HG02571 (cell line): ENCODE measurements at regions not wholly inside any gene's neighbourhood (a gene's known extent, or its start where the extent isn't known, plus 50 kb on each side); places are given as distances from the start of the nearest gene placed in this dataset.
"Not testable (repeated sequence)": the region's sequence is repeated elsewhere in the genome, so short reads cannot be mapped to it uniquely, and the experiment has no call there.

Experiments used
- ATAC-seq: cut with Tn5 transposase; IDR thresholded peaks from one replicate; pipeline ENCODE4 v1.9.1; 2021; ENCODE audit warnings: mild to moderate bottlenecking, moderate library complexity; ENCODE audit not compliant: unreplicated experiment

DNA sequence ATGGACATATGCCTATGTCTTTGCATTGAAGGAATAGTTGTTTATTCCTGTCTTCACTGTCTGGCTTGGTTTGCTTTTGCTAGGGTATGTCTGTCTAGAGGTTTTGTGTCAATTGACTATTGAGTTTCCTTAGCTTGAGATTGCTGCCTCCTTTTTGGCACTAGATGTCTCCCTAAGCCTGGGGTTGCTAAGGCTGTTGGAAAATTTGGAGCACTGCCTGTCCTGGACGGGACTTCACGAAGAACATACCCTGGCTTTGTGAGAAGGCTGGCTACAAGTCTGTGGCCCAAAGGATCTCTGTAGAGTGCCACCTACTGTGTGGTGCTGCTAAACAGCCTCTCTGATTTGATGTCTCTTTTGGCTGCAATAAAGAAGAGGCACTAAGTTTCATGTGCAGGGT is 183.8 kb upstream of the NUDT10 start:
- ATAC-seq = no peak

DNA sequence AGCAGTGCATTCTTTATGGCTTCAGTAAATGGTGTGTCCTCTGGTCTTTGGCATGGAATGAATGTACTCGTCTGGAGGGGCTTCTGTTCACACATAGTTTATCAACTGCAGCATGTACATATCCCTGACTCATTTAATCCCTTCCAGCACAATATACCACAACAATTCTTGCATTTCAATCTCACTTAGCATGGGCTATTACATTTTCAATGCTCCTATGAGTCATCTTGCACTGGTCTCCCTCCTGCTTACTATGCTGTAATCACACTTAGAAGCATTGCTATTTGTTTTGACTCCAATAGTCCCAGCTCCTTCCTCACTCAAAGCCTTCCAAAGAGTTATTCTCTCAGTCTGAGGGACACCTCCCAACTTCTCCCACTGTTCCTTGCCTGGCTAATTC is 180.9 kb upstream of the NUDT10 start:
- ATAC-seq = no peak

DNA sequence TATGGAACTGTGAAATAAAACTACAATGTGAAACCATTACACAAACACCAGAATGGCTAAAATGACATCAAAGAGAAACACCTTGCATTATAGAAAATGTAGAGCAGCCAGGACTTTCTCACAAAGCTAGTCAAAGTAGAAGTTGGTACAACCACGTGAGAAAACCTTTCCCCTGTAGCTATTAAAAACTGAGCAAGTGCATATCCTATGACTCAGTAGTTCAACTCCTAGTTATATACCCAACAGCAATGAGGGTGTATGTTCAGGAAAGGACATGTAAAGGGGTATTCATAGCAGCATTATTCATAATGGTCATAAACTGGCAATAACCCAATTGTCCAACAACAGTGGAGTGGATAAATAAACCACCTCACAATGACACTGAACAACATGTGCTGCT is 177.5 kb upstream of the NUDT10 start:
- ATAC-seq = no peak

DNA sequence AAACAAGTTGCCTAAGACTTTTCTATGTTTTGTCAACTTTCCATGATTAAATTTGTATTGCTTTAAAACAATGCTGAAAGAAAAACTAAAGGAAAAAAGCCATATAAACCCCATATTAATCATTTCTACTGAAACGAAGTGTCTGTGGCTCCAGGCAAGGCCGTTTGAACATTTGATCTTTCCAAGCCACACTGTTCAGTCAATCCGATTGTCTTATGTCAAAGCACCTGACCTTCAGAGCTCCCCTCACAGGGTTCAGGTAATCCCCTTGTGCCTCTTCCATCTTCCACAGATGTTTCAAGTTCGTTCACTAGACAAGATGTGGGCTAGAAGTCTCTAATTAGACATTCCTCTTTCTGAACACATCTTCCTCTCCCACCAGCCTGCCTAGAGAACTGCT is 177.1 kb upstream of the NUDT10 start:
- ATAC-seq = no peak

DNA sequence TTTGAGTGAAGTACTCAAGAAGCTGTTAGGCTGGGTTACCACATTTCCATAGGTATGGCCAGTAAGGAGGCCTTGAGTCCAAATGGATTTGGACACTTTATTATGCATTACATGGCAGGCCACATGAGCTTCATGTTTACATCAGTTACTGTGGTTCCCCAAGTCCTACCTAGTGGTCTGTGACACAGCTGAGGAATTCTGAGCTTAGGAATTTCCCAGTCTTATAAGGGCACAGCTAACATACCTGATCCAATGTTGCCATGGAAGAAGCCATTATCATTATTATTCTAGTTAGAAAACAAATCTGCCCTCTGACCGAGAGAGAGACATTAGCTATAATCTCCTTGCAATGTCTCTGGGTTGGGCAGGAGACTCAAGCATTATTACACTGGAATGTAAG is 174.4 kb upstream of the NUDT10 start:
- ATAC-seq = no peak

DNA sequence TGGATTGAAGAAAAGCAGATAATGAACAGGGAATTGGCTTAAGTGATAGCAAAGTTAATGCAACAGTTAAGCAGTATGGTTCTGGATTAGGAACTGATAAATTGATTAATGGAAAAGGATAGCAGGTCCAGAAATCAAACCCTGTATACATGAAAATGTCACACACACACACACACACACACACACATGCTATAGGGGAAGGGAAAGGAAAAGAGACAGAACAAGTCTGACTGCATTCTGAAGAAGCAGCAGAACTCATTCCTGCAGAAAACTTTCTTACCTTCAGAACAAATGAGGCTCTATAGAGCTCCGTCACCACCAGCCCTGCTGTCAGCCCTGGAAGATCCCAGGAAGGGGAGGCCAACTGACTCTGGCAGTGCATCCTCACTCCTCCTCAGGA is 173.2 kb upstream of the NUDT10 start:
- not testable (repeated sequence) for ATAC-seq

DNA sequence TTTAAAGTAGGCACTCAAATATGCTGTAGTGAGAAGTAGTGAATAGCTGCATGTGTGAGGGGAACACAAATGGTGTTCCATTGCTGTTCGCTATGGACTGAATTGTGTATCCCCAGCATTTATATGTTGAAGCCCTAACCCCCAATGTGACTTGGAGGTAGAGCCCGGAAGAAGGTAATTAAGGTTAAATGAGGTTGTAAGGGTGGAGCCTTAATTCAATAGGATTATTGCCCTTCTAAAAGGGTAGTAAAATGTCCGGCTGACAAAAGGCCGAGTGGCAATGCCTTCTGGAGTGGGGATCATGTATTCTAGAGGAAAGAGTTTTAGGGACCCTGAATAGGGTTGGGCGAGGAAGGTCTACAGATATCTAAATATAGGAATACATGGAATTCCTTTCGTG is 168.9 kb upstream of the NUDT10 start:
- no peak for ATAC-seq

DNA sequence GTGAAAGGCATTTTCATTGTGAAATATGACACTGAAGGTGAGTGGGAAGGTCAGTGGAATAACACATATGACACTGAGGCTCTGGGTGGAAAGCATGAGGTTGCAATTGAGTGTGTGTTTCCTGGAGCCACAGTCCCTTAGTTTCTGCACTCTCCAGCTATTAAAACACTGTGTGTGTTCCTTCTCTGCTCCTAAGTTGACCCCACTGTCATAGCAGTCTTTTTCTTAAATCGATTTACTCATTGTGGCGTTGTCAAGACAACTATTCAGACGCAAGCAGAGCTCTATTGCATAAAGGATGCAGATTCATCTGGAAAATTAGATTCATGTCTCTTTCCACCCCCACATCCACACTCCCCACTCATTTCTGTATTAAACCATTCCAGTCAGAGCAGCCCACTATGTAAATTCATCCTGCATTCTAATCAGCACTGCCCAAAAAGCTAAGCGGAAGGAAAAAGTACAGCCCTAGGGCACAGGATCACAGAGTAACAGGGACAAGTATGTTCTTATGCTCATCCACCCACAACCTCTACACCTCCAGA is 154.2 kb upstream of the NUDT10 start:
- not testable (repeated sequence) for ATAC-seq

DNA sequence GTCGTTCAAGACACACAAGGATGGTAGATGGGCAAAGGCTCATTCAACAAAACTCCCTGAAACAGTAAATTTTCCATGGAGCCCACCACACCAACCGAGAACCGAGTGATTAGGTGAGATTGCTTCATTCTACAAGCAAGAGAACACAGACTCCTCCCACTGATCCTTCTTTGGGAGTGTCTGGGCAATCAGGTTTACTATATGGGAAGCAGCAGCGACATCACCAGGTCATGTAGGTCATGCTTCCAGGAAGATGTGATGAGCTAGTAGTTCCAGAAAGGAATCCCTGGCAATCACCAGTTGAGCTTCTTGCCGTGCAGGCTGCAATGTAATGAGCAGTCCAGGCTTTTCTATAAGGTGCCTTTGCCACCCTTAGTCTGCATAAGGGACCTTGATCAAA is 152.8 kb upstream of the NUDT10 start:
- ATAC-seq = not testable (repeated sequence)

DNA sequence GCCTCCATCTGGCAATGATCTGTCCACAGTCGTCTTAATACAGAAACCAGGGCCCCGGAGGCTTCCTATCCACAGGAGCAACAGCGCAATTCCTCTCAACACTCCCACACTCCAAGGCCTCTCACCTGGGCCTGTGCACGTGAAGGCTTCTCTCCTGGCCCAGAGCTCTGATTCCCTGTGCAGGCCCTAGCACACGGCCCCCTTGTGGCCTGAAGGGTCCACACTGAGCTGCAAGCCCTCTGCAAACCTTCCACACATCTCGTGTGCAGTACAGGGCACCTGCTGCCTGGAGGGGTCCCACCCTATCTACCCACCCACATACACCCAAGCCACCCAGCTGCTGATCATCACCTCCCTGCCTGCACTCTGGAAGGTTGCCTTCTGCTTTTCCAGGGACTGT is 150.1 kb upstream of the NUDT10 start:
- no peak for ATAC-seq

DNA sequence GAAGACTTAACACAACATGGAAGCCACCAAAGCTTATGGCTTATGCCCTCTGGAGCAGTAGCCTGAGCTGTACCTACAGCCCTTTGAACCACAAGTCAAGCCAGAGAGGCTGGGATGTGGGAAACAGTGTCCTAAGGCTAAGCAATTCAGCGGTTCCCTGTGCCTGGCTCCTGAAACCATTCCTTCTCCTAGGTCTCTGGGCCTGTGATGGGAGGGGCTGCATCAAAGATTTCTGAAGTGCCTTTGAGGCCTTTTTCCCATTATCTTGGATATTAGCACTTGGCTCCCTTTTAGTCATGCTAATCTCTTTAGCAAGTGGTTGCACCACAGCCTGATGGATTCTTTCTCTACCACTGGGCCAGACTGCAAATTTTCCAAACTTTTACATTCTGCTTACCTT is 140.5 kb upstream of the NUDT10 start:
- no peak for ATAC-seq

DNA sequence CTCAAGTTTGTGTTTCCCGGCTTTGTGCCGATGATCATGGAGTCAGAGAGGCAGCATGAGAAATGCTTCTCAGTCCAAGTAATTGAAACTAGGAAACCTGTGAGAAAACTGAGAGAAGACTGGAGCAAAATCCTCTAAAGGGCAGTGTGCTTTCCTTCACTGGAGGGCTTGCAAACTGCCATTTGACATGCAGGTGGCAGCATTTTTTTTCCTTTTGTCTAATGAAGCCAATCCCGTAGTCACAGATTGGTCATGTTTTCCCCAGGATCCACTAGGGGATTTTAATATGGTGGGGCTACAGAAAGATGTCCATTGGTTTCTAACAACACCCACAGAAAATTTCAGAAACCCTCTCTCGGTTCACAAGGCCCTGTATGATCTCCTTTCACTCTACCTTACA is 117.4 kb upstream of the NUDT10 start:
- ATAC-seq = no peak

DNA sequence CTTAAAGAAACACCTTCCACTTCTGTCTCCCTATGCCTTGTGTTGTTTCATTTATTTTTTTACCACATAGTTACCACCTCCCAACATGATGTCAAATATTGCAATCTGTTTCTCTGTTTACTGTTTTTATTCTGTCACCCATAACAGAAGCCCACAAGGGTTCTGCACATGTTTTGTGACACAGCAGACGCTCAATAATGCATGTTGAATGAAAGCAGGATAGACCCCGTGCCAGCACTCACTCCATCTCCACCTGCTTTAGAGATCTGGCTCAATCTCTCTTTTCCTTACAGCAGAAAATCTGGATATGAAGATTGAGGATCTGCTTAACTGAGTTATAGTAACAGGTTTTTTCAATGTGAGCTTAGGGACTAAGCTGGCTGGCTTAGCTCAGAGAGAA is 116.8 kb upstream of the NUDT10 start:
- ATAC-seq = no peak

DNA sequence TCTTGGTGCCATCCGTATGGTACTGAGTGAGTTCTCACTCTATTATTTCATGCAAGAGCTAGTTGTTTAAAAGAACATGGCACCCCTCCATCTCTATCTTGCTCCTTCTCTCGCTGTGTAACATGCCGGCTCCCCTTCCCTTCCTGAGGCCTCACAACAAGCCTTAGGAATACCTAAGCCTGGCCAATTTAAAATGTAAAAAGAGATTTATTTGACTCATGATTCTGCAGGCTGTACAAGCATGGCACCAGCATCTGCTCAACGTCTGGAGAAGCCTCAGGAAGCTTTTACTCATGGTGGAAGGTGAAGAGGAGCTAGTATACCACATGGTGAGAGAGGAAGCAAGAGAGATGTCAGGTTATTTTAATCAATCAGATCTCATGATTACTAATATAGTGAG is 90.4 kb upstream of the NUDT10 start:
- no peak for ATAC-seq

DNA sequence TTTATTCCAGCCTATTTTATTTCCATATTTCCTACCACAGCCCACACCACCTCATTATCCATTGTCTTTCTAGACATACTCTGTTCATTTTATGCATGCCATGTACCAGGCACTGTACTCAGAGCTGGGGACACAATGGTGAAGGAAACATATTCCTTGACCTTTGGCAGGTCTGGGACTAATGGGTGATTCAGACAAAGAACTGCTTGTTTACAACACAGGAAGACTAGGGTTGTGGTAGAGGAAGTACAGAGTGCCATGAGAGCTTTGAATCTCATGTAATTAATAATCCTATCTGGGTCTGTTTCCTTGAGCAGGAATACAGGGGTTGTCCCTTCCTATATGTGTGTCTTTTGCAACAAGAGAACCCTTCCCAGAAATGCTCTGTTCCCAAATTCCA is 75.1 kb upstream of the NUDT10 start:
- ATAC-seq = no peak

DNA sequence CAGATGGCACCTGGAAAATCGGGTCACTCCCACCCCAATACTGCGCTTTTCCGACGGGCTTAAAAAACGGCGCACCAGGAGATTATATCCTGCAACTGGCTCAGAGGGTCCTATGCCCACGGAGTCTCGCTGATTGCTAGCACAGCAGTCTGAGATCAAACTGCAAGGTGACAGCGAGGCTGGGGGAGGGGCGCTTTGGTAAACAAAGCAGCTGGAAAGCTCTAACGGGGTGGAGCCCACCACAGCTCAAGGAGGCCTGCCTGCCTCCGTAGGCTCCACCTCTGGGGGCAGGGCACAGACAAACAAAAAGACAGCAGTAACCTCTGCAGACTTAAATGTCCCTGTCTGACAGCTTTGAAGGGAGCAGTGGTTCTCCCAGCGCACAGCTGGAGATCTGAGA is 70.4 kb upstream of the NUDT10 start:
- ATAC-seq = not testable (repeated sequence)

DNA sequence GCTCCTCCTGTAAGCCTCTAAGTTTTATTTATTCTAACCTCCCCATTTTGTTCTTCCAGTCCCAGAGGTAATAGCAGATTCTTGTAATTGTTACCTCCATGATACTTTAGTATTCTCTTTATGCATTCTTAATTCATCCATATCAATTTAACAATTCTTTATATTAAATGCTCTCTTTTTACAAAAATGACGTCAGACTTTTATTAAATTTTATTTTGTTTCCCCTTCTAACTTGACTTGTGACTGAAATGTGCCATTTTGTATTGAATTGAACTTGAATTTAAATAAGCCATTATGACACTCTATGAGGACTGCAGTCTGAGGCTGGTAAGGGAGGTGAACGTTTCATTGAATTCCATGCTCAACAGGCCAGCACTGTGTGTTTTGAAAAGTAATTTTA is 60.0 kb upstream of the NUDT10 start:
- no peak for ATAC-seq

DNA sequence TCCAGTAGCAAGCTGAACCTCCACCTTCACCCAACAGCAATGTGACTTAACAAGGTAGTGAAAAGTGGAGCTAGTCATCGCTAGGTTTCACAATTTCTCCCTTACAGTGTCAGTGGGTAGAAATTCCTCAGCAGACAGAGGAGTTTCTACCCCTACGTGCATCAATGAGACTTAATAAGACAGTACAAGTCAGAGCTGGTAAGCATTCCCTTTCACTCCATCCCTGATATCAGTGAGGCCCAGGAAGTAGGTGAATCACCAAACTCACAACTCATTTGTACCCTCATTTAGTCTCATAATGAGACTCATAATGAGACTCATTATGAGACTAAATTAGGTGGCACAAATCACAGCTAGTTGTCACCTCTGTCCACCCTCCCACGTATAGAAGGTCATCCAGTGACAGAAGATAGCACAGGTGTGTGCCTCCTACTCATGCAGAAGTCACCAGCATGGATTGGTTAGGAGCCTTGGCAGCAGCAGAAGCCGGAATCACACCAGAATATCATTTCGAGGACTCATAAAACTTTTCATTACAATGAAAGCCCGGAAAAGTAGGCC is 50.8 kb upstream of the NUDT10 start:
- no peak for ATAC-seq
